ENCODE measurements at regions not wholly inside any gene's neighbourhood (a gene's known extent, or its start where the extent isn't known, plus 50 kb on each side); places are given as distances from the start of the nearest gene placed in this dataset.
"Not testable (repeated sequence)": the region's sequence is repeated elsewhere in the genome, so short reads cannot be mapped to it uniquely, and the experiment has no call there.

DNA sequence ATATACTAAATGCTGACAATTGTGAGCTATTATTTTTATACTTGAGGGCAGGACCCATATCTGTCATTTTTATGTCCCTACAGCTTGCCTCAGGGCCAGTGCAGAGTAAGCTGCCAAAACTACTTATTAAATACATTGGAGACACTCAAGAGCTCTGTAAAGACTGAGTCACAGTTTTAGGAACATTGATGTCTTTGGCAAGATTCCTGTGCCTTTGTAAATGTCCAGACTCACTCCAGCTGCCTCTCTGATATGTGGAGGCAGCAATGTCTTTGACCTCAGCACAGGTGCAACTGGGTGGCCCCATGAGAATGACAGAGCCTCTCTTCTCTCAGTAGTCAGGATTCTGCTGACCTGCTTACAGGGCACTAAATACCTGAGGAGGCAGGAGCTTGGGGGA, 363.2 kb downstream of the OSTF1 start:
- Histone ChIP-seq H3K4me3 (no peak overlapping the region), H3K27ac (peak overlapping the region in 3 of 21 experiments; percentile 11 to 51 (median 41))

DNA sequence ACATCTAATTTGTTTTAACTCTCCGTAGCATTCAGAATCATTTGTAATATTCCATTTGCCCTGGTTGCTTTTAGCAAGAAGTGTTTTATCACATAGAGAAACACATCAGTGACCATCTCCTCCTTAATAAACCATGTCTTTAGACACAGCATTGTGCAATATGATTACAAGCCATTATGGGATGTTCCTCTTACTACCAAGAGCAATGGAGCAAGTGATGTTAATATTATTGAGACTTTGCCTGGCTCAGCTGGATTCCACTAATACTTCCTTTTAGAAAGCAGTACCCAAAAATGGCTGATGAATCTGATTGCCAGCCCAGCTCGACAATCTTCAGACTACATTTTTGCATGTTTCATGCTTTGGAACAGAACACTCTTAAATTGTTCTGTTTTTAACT, 364.2 kb downstream of the OSTF1 start:
- peak overlapping the region in 1 of 21 experiments; percentile 51 for H3K27ac ChIP-seq
- H3K4me3 ChIP-seq: no peak overlapping the region

DNA sequence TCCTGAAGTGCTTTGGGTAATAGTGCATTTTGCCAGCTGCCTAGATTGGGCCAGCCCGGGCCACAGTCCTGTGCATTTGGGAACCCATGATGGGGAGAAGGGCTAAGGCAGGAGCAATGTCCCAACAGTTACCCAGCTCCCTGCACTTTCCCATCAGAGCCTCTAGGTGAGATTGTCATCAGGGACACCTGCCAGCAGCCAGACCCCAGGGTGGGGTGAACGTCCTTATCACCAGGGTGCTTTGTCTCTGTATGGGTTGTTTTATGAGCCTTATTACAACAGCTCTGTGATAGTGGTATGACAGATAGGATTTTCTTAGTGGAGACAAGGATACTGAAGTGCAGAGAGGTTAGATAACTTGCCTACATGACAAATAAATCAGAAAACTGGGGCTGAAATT, 365.7 kb downstream of the OSTF1 start:
- H3K4me3 ChIP-seq: no peak overlapping the region
- peak overlapping the region in 1 of 21 experiments; percentile 45 for H3K27ac ChIP-seq

DNA sequence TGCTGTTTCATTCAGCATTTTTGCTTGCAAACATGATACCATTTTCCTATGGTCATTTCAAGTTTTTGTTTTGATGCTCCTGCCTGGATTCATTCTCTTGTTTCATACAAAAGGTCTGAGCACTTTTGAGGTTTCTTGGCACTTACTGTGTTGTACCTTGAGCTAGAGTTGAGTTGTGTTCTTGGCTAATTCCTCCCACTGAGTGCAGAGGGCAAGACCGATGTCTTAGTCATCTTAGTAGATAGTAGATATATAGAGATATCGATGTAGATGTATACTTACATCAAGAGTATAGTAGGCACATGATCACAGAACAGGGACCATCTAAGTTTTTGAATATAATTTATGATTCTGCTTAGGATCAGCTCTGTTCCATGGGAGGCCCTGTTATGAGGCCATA, 366.6 kb downstream of the OSTF1 start:
- peak overlapping the region in 2 of 21 experiments; percentile 1 to 57 for H3K27ac ChIP-seq

DNA sequence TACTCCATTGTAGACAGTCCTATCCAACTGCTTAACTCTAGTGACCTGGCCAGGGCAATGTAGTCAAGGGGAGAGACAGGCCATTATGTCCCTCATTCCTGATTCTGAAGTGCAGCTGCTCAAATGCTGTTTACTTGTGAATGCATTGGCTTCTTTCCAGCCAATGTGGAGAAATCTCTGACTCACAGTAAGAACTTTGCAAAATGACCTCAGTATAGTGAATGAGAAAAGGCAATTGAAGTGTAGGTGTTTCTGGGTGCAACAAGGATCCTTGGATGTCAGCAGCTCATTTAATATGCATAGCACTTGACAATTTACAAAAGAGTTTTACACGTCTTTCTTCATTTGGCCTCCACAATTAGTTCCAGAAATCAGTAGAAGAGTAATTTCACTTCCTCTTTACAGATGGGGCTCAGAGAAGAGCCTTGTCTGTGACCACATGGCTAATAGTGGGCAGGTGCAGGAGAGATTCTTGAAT, 367.2 kb downstream of the OSTF1 start:
- peak overlapping the region in 3 of 21 experiments; percentile 1 to 57 (median 46) for H3K27ac ChIP-seq

More for the DNA sequence above, 366.6 kb downstream of the OSTF1 start:
- H3K4me3 ChIP-seq: no peak overlapping the region

DNA sequence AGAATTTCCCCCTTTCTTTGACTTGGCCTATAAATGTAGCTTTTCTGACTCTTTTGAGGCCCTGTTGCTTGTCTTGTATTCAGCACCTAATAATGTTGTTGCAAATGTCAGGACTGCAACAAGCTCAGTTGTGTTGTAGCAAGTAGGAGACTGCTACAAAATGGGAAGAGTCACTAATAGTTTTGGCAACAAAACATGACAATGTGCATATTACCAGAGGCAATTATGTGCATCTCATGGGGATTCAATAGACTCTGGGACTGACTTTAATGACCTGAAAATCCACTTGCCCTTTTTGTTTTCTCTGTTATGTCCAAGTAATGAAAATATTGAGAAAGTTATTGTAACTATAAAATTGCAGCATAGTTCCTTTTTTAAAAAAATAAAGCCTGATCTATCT, 368.4 kb downstream of the OSTF1 start:
- Histone ChIP-seq H3K4me3 (no peak overlapping the region), H3K27ac (peak overlapping the region in 2 of 21 experiments; percentile 5 to 14)

More for the DNA sequence above, 367.2 kb downstream of the OSTF1 start:
- H3K4me3 ChIP-seq: no peak overlapping the region

DNA sequence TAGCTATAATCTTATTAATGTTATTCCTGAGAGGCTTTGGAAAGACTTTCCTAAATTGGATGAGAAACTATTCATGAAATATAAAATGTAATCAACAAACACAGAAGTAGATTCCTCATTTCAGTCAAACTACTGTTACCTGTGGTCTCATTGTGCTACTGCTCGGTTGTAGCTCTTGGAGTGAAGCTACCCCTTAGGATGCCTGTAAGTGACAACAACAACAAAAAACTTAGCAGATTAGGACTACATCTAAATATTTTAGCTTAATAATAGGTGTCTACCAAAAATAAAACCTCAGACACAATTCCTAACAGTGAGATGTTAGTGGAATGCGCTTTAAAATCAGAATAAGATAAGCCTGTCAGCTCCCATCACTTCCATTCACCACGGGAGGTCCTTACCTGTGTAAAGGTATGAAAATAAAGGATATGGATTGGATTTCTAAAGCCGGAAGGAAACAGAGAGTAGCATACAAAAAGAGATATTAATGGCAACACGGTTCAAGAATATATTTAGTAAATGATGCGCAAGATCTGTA, 369.2 kb downstream of the OSTF1 start:
- no peak overlapping the region for H3K27ac ChIP-seq
- no peak overlapping the region for H3K4me3 ChIP-seq

DNA sequence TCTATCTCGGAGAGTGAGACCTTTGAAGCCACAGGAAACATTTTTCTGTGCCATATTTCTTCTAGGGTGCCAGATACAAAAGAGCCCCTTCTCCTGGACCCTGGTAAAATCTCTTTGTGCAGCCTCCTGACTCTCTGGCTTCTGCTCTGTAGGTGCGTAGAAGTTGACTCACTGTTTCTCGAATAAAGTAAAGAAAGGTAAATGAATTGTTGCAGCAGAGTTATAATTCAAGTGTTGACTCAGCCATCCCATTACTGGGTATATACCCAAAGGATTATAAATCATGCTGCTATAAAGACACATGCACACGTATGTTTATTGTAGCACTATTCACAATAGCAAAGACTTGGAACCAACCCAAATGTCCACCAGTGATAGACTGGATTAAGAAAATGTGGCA, 371.0 kb downstream of the OSTF1 start:
- not testable (repeated sequence) for H3K27ac ChIP-seq, H3K4me3 ChIP-seq

DNA sequence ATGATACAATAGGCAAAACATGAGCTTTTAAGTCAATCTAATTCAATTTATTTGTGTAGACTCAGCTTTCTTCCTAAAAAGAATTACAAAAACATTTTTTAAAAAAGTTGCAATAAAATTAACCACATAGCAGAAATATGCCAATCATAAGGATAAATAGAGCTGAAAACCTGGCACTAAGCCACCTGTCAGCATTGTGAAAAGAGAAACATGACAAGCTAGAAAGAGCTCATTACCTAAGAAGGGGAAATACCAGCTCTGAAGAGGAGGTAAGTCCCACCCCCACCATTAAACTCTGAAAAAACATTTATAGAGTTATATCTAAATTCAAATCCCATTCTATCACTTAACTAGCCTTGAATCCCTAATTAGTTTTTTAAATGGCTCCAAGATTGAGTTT, 372.9 kb downstream of the OSTF1 start:
- Histone ChIP-seq H3K4me3 (no peak overlapping the region), H3K27ac (no peak overlapping the region)

DNA sequence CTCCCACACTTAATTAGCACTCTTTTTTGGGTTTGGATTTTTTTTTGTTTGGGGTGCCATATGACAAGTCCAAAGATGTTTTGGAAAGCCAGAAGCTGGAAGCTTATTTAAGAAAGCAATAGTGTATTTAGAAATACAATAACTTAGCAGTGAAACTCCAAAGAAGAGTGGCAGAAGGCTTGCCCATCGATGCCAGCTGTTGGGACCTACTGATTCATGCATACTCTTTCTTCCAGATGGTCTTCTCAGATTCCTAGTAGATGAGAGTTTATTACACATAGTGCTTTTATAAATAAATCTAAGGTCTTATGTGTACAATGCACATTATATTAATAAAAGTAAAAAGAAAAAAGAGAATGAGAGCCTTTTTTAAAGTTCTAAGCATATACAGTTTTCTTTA, 374.6 kb downstream of the OSTF1 start:
- Histone ChIP-seq H3K27ac (no peak overlapping the region), H3K4me3 (no peak overlapping the region)

DNA sequence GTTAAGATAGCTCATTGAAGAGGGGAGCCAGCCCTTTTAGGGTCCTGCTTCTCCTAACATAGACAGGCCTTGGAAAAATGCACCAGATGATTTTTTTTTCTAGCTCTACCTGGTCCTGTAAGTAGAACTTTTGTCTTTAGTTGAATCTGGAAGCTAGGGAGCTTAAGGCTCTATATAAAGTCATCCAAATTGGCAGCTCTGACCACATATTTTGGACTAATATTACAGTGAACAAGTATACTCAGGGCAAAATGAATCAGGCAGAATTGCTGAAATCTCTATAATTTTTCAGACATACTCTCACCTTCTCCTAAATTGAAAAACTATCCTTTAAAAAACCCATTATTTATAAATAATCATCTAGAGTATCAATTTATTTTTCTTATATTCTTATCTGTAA, 375.6 kb downstream of the OSTF1 start:
- no peak overlapping the region for H3K4me3 ChIP-seq

DNA sequence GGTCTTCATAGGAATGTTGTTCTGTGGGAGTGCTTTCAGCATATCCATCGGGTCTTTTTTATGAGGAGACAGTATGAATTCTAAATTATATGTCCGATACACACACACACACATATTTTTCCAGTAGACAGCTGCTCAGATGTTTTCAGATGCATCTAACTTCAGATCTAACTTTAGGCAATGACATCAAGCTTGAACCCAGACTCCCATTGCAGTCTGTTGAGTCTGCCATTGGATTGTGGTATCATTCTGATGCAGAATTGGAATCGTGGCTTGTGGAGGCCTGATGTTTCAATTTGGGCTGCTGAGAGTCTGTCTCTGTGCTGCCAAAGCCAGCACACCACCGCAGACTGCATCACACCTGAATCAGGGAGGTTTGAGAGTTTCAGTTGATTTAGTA, 376.4 kb downstream of the OSTF1 start:
- no peak overlapping the region for H3K4me3 ChIP-seq
- no peak overlapping the region for H3K27ac ChIP-seq

More for the DNA sequence above, 375.6 kb downstream of the OSTF1 start:
- H3K27ac ChIP-seq: no peak overlapping the region

DNA sequence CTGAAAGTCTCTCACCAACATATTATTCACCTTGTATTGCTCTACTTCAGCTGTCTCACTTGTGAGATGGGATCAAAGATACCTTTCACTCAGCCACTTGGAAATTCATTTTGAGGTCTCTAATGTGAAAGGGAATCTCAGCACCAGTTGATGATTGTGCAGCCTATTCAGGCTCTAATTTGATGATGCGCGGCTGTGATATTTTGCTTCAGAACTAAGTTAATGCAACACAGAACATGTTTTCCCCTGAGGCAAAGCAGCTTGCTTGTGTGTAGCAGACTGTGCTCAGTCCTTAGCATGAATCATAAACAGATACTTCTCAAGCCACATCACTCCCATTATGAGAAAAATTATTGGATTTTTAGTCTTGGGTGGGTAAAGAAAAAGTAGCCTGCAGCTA, 378.8 kb downstream of the OSTF1 start:
- Histone ChIP-seq H3K27ac (peak overlapping the region in 1 of 21 experiments; percentile 16), H3K4me3 (no peak overlapping the region)

DNA sequence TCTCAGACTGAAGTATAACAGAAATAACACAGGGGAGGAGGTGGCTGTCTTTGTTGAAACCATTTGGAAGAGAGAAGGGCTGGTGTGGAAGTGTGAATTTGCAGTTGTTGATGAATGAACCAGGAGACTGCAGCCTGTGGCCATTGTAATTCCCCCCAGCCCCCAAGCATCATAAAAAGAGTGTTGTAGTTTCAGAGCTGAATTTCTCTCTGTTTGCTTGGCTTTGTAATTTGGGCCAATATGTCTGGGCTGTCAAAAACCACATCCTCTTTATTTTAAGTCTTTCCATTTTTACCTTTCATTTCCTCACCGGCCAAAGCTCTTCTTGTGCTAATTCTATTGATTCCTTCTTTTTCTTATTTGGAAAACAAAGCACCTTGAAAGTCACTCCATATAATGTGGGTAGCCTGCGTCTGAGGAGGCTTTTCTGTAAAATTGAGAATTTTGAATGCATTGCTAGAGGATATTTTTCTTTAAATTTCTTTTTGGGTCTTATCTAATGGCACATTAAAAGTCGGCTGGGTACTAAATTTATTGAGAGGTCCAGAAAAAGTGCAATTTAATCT, 383.3 kb downstream of the OSTF1 start:
- H3K27ac ChIP-seq: no peak overlapping the region

DNA sequence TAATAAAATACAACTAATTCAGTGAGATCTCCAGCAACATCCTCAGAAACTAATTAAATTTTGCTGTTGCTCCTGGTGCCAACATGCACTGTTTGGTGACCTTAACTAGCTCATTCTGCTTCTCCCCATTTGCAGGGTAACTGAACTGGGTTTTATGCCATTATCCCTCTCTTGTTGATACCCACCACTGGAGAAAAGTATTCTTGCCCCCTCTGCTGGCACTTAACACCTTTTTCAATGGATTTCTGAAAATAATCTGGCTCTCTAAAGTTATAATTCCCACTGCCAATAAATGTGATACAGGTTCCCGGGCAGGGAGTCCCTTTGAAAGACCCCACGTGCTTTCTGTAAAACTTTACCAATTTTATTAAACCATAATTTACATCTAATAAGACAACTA, 394.3 kb downstream of the OSTF1 start:
- H3K4me3 ChIP-seq: no peak overlapping the region

More for the DNA sequence above, 383.3 kb downstream of the OSTF1 start:
- H3K4me3 ChIP-seq: no peak overlapping the region

DNA sequence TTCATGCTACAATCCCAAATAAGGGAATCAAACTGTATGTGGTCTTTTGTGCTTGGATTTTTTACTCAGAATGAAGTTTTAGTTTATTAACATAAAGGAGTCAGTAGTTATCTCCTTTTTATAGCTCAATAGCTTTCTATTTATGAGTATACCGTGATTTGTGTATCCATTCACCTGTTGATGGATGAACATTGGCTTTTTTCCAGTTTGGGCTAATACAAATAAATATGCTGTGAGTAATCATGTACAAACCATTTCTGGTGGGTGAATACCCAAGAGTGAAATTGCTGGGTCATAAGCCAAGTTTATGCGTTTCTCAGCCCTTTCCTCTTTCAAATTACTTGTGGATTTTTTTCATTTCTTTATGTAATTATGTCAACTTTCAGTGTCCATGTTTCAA, 395.3 kb downstream of the OSTF1 start:
- H3K27ac ChIP-seq: no peak overlapping the region
- H3K4me3 ChIP-seq: no peak overlapping the region

More for the DNA sequence above, 394.3 kb downstream of the OSTF1 start:
- H3K27ac ChIP-seq: no peak overlapping the region

DNA sequence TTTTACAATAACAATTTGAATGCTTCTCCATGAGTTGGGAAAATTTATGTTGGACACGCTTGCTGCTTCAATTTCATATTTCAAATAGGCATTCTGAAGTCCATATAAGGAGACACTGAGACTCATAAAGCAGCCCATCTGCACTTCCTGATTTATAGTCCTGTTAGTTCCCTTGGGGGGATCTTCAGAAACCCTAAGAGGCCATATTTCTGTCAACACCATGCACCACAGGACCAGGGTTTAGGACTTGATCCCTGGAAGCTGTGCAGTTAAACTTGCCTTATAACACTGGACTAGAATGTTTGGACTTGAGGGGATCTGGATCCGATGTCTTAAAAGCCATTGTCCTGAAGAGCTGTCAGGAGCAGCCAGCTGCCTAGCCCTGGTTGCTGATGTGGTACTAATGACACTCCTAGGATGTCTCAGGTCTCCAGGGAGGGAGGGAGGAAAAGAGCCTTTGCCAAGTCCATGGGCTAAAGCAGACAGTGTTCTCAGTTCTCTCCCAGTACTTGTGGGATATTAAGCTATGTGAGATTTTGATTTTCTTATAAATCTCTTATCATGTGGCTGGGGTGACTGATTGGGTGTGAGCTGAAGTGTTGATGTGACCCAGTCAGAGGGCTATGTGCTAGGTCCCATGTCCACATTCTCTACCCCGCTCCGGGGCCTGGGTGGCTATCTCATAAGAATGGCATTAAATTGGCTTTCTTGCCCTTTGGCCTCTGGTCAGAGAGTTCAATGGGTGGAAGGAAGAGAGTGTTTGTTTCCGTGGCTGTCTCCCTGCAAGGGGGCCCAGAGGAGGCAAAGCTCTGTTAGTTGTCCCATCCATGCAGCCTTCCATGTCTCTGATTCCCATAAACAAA, 399.8 kb downstream of the OSTF1 start:
- Histone ChIP-seq H3K4me3 (no peak overlapping the region), H3K27ac (no peak overlapping the region)

DNA sequence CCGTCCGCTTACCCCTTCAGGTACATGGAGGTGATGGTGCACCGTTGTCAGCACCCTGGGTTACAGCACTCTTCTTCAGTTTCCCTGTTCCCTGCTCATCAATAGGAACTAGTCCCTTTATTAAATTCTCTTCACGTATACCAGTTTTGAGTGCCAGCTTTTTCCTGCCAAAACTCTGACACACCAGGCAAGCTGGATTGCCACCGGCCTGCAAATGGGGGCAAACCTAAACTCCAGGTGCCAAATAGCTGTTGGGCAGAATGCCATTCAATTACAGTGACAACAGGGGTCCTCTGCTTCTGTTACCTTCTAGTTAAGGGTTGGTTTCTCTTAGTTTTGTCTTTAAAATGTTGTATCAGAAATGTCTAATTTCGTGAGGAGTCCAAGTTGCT, 400.4 kb downstream of the OSTF1 start:
- Histone ChIP-seq H3K27ac (no peak overlapping the region), H3K4me3 (no peak overlapping the region)

DNA sequence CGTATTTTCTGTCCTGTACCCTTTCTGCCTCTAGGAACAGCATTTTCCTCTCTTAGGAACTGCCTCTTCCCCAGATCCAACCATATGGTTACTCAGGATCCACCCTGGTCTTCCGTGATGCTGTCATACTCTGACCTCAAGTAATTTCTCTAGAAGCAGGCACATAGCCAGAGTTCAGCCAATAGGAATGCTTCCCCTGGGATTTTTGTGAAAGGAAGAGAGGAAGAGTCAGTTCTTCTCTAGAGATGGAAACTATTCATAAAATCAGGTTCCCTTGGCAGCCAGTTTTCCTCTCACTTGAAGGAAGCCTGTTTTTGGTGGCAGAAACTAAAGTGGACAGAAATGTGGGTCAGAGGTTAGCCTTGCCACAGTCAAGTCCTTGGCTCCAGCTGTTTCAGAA, 400.1 kb upstream of the PCSK5 start:
- Histone ChIP-seq H3K27ac (no peak overlapping the region), H3K4me3 (no peak overlapping the region)

DNA sequence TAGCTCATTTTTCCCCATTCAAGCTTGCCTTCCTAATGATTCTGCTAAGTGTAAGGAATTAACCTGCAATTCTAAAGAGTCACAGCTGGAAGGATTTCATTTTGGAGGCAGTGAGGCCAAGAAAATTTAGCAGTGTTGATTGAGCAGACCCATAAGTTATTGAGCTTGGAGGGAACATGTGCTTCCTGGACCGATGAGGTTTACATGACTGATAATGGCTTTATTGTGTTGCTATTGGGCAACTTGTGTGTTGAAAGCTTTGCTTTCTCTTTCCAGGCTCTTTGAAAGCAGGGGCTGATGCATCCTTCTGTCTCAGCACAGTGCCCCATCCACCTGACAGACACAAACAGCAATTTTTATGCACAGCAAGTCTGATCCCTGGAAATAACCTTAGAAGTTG, 398.9 kb upstream of the PCSK5 start:
- Histone ChIP-seq H3K27ac (no peak overlapping the region), H3K4me3 (no peak overlapping the region)

DNA sequence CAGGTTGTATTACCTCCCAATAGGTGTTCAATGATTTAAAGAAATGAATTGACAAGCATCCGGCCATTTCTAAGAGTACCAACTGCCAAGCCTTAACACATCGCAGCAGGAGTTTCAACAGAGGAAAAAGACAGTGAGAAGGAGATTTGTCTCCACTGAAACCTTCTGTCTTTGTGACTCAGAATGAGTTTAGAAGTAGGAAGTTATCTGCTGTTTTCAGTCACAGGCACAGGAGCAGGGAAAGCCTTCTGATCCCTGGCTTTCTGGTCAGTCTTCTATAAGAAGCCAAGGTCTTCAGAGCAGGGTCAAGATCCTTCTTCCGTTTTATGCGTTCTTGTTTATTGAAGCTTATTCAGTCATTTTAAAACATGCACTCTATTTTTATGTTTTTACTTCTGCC, 390.7 kb upstream of the PCSK5 start:
- H3K27ac ChIP-seq: no peak overlapping the region
- H3K4me3 ChIP-seq: no peak overlapping the region
